ENCODE measurements at regions not wholly inside any gene's neighbourhood (a gene's known extent, or its start where the extent isn't known, plus 50 kb on each side); places are given as distances from the start of the nearest gene placed in this dataset.

DNA sequence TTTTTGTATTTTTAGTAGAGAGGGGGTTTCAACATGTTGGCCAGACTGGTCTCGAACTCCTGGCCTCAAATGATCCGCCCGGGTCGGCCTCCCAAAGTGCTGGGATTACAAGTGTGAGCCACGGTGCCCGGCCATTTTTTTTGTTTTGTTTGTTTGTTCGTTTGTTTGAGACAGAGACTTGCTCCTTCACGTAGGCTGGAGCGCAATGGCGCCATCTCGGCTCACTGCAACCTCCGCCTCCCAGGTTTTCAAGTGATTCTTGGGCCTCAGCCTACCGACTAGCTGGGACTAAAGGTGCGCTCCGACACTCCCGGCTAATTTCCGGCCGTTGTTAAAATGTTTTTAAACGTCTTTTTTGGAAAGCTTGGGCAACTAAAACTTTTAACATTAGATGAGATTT is 54.0 kb downstream of the SHOC1 start:
- Histone ChIP-seq H3K36me3 (ENCODE audit: control insufficient read depth in 2 of 2, extremely low read depth in 1 of 2, insufficient read depth in 2 of 2, low read length in 2 of 2) (no peaks in the 10 kb centered on the region), H3K4me2 (ENCODE audit: insufficient read depth, low read length) (no peak overlapping the region), H3K9me3 (replicated peaks; ENCODE audit: control insufficient read depth, insufficient read depth, low read length) (no peaks in the 10 kb centered on the region), H3K4me3 (replicated peaks in 1 of 3; ENCODE audit: insufficient read depth in 1 of 3, low read depth in 1 of 3, low read length in 3 of 3) (no peak overlapping the region), H3K27me3 (ENCODE audit: control insufficient read depth in 2 of 2, insufficient read depth in 2 of 2, low read length in 2 of 2) (no peaks in the 10 kb centered on the region), H3K27ac (ENCODE audit: insufficient read depth, low read depth, low read length) (no peak overlapping the region), H3K79me2 (ENCODE audit: control insufficient read depth, insufficient read depth, low read length) (no peaks in the 10 kb centered on the region), H4K20me1 (replicated peaks; ENCODE audit: control insufficient read depth, extremely low read depth, insufficient read depth, low read length) (no peaks in the 10 kb centered on the region), H2AFZ (ENCODE audit: low read depth, low read length) (no peak overlapping the region), H3K4me1 (ENCODE audit: control insufficient read depth, extremely low read depth, insufficient read depth, low read length) (peaks cover 8% of the 10 kb centered on the region), H3K9ac (replicated peaks; ENCODE audit: extremely low read depth, insufficient read depth, low read length) (no peak overlapping the region), H3K9me1 (replicated peaks; ENCODE audit: control insufficient read depth, extremely low read depth, insufficient read depth, low read length) (no peaks in the 10 kb centered on the region)
- POLR2A ChIA-PET, result no interaction called here
- DNase-seq (ENCODE audit: low read depth, low spot score) (no peak), FAIRE-seq (no peak)
- TF ChIP-seq POLR2A (IDR thresholded peaks at IDR 0.05; ENCODE audit: low read depth, low read length) (no peak), CTCF (IDR thresholded peaks at IDR 0.05; ENCODE audit: extremely low read depth in 1 of 2, insufficient read depth in 1 of 2, low read depth in 1 of 2, low read length in 2 of 2) (no peak), MYC (IDR thresholded peaks at IDR 0.05; ENCODE audit: low read depth, low read length) (no peak), GATA2 (IDR thresholded peaks at IDR 0.05; ENCODE audit: insufficient read depth, insufficient read length, low read depth, low read length) (no peak), FOS (IDR thresholded peaks at IDR 0.05; ENCODE audit: borderline replicate concordance, insufficient read depth, low read length) (no peak), EZH2 (IDR thresholded peaks at IDR 0.05; ENCODE audit: borderline replicate concordance, low read depth, low read length, severe bottlenecking) (no peak), MAX (IDR thresholded peaks at IDR 0.05; ENCODE audit: insufficient read depth, insufficient read length) (no peak), JUN (IDR thresholded peaks at IDR 0.05; ENCODE audit: borderline replicate concordance, insufficient read depth, insufficient read length, low read depth) (no peak), POLR2AphosphoS5 (IDR thresholded peaks at IDR 0.05; ENCODE audit: insufficient read depth, low read depth, low read length) (no peak)
- CTCF ChIA-PET, result interaction anchor here (1.0 kb wide), 1 partner anchor 39 kb away, joined by 3 read pairs; no protein-coding TSS in a partner anchor
- dilution Hi-C loops (cut with MboI; ENCODE audit: extremely low pct_ligation_motif_present, low sequenced_read_pairs) (no loop called here), intact Hi-C loops (cut with micrococcal nuclease) (no loop called here)
- BruUV-seq (replicated peaks), result no TSS peak
